Gastrocnemius medialis (tissue), 4 donors: ENCODE measurements at regions not wholly inside any gene's neighbourhood (a gene's known extent, or its start where the extent isn't known, plus 50 kb on each side); places are given as distances from the start of the nearest gene placed in this dataset.
"Not testable (repeated sequence)": the region's sequence is repeated elsewhere in the genome, so short reads cannot be mapped to it uniquely, and the experiment has no call there.

Experiments
- ATAC-seq, 2 donors: fragments of 150-250 bp; one replicate each; pipeline ENCODE4 v1.9.1; 2016
- DNase-seq, 2 donors: peaks; one replicate each; pipeline ENCODE4 v3.0.0-alpha.2; 2019
- H3K27ac ChIP-seq, 4 donors: fragments of 200-600 bp; sonication (generic); 1 replicate in 1 of 4; 2 replicates in 3 of 4; pipeline ENCODE4 v1.5.1; 2016 to 2018; ENCODE audit warnings: mild to moderate bottlenecking in 2 of 4, moderate library complexity in 1 of 4
- H3K27me3 ChIP-seq, 3 donors: fragments of 200-600 bp; sonication (generic) in 2 of 3; 1 replicate in 1 of 3; 2 replicates in 2 of 3; pipeline versions ENCODE4 v1.5.1 to v1.6.0; 2016 to 2019; ENCODE audit warnings: mild to moderate bottlenecking in 1 of 3, moderate library complexity in 1 of 3
- H3K36me3 ChIP-seq, 2 donors: fragments of 200-600 bp; sonication (generic) in 1 of 2; one replicate each; pipeline ENCODE4 v1.5.1; 2017 to 2018
- H3K4me1 ChIP-seq, 2 donors: fragments of 200-600 bp; sonication (generic) in 1 of 2; one replicate each; pipeline ENCODE4 v1.5.1; 2016 to 2017; ENCODE audit warnings: mild to moderate bottlenecking in 2 of 2
- H3K4me3 ChIP-seq, 4 donors: fragments of 200-600 bp; sonication (generic) in 3 of 4; 1 replicate in 1 of 4; 2 replicates in 3 of 4; pipeline ENCODE4 v1.5.1; 2016 to 2019; ENCODE audit warnings: mild to moderate bottlenecking in 2 of 4
- H3K9me3 ChIP-seq, 3 donors: fragments of 200-600 bp; sonication (generic) in 2 of 3; 1 replicate in 1 of 3; 2 replicates in 2 of 3; pipeline ENCODE4 v1.5.1; 2016 to 2019
- POLR2A ChIP-seq, 2 donors: fragments of 450-650 bp; IDR thresholded peaks; one replicate each; pipeline ENCODE4 v1.6.1; 2017; ENCODE audit warnings: antibody characterized with exemption in 2 of 2, mild to moderate bottlenecking in 2 of 2, moderate library complexity in 2 of 2
- in situ Hi-C, 4 donors: fragments of 200-750 bp; cut with MboI; loops; one replicate each; pipeline versions ENCODE4 v1.15.0 to v1.8.0; 2017; ENCODE audit warnings: low sequenced_read_pairs in 4 of 4
- intact Hi-C: fragments of 100-400 bp; cut with DNase I; formaldehyde crosslinking; loops from one replicate; pipeline ENCODE4 v1.15.1; 2023; ENCODE audit warnings: low total_unique reads
- TF ChIP-seq, protein P1 (sequence below), 5 experiments: fragments of 450-650 bp in 3 of 5; fragments of 200-600 bp in 2 of 5; sonication (generic) in 2 of 5; IDR thresholded peaks in 4 of 5; conservative IDR thresholded peaks in 1 of 5; 1 replicate in 4 of 5; 2 replicates in 1 of 5; pipeline ENCODE4 v1.5.1; 2016 to 2019; ENCODE audit warnings: antibody characterized with exemption in 5 of 5, mild to moderate bottlenecking in 3 of 5, moderate library complexity in 3 of 5

DNA sequence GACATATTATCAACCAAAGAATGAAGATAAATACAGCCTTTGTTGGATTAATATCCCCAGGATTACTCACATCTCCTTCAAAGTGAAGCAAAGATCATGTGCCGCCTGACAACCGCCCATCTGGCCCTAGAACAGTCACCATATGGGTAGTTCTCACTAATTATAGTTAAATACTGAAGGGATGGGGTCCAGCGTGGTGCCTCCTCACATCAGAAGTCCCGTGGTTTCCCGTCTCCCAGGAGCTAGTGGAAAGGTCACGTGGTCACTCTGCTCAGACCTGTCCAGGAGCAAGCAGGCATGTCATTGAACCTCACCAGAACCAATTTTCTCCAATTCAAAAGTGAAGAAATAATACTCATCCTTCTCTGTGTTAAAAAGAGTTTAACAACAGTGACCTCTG, 434.5 kb downstream of the SHISA9 start:
- DNase-seq (no peak), ATAC-seq (no peak)
- Histone ChIP-seq H3K36me3 (no peaks in the 10 kb centered on the region), H3K9me3 (no peaks in the 10 kb centered on the region), H3K27ac (no peak overlapping the region), H3K4me3 (no peak overlapping the region), H3K4me1 (no peaks in the 10 kb centered on the region), H3K27me3 (no peaks in the 10 kb centered on the region)
- in situ Hi-C loops, result no loop called here
- intact Hi-C loops, result no loop called here
- no peak for TF ChIP-seq POLR2A (IDR thresholded peaks at IDR 0.05)
- TF ChIP-seq, protein P1, sequence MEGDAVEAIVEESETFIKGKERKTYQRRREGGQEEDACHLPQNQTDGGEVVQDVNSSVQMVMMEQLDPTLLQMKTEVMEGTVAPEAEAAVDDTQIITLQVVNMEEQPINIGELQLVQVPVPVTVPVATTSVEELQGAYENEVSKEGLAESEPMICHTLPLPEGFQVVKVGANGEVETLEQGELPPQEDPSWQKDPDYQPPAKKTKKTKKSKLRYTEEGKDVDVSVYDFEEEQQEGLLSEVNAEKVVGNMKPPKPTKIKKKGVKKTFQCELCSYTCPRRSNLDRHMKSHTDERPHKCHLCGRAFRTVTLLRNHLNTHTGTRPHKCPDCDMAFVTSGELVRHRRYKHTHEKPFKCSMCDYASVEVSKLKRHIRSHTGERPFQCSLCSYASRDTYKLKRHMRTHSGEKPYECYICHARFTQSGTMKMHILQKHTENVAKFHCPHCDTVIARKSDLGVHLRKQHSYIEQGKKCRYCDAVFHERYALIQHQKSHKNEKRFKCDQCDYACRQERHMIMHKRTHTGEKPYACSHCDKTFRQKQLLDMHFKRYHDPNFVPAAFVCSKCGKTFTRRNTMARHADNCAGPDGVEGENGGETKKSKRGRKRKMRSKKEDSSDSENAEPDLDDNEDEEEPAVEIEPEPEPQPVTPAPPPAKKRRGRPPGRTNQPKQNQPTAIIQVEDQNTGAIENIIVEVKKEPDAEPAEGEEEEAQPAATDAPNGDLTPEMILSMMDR (IDR thresholded peaks at IDR 0.05 in 4 of 5, conservative IDR thresholded peaks at IDR 0.05 in 1 of 5), result no peak

DNA sequence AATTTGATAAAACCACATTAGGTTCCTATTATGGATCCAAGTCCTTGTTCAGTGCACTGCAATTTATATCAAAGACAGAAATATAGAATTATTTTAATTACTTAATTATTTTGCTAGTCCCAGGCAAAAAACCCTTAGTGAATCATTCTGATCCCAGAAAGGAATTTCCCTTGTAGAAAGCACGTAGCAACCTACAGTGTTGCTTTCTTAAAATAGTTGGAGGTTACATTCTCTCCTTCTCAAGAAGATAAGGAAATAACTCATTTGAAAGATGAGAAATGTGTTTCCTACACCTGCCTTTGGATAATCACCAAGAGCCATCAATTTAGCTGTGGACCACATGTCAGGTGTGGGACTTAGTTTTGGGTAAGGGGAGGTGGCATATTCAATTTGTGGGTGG, 434.9 kb downstream of the SHISA9 start:
- Histone ChIP-seq H3K9me3 (no peaks in the 10 kb centered on the region), H3K27ac (no peak overlapping the region), H3K4me1 (no peaks in the 10 kb centered on the region), H3K36me3 (no peaks in the 10 kb centered on the region), H3K4me3 (no peak overlapping the region), H3K27me3 (no peaks in the 10 kb centered on the region)
- ATAC-seq (no peak), DNase-seq (no peak)
- intact Hi-C loops, result no loop called here
- TF ChIP-seq, protein P1 (IDR thresholded peaks at IDR 0.05 in 4 of 5, conservative IDR thresholded peaks at IDR 0.05 in 1 of 5), result no peak
- no peak for TF ChIP-seq POLR2A (IDR thresholded peaks at IDR 0.05)
- in situ Hi-C loops, result no loop called here

GRCh38 chr16:13336907-13337881, 435.8 kb downstream of the SHISA9 start:
- H3K4me3 ChIP-seq, in situ Hi-C loops, H3K4me1 ChIP-seq, ATAC-seq, DNase-seq, intact Hi-C loops, H3K36me3 ChIP-seq, H3K9me3 ChIP-seq, H3K27me3 ChIP-seq, H3K27ac ChIP-seq: not testable (repeated sequence)

GRCh38 chr16:13338044-13338443, 436.6 kb downstream of the SHISA9 start:
- Histone ChIP-seq H3K9me3 (no peaks in the 10 kb centered on the region), H3K27ac (no peak overlapping the region)
- intact Hi-C loops, result no loop called here

GRCh38 chr16:13342675-13343074, 441.3 kb downstream of the SHISA9 start:
- intact Hi-C loops, result no loop called here
- Histone ChIP-seq H3K27ac (no peak overlapping the region), H3K4me1 (no peaks in the 10 kb centered on the region), H3K4me3 (no peak overlapping the region), H3K27me3 (no peaks in the 10 kb centered on the region), H3K36me3 (no peaks in the 10 kb centered on the region), H3K9me3 (no peaks in the 10 kb centered on the region)
- TF ChIP-seq POLR2A (IDR thresholded peaks at IDR 0.05), result no peak
- TF ChIP-seq, protein P1 (IDR thresholded peaks at IDR 0.05 in 4 of 5, conservative IDR thresholded peaks at IDR 0.05 in 1 of 5), result no peak
- DNase-seq (no peak), ATAC-seq (no peak)
- in situ Hi-C loops, result no loop called here

More at GRCh38 chr16:13338044-13338443, 436.6 kb downstream of the SHISA9 start:
- TF ChIP-seq POLR2A (IDR thresholded peaks at IDR 0.05), result no peak
- TF ChIP-seq, protein P1 (IDR thresholded peaks at IDR 0.05 in 4 of 5, conservative IDR thresholded peaks at IDR 0.05 in 1 of 5), result no peak
- no peak overlapping the region for H3K4me3 ChIP-seq
- no peak for ATAC-seq
- DNase-seq, result no peak
- no peaks in the 10 kb centered on the region for H3K27me3 ChIP-seq
- in situ Hi-C loops, result no loop called here
- no peaks in the 10 kb centered on the region for H3K36me3 ChIP-seq
- no peaks in the 10 kb centered on the region for H3K4me1 ChIP-seq
